HG03342 (cell line): ENCODE measurements at regions not wholly inside any gene's neighbourhood (a gene's known extent, or its start where the extent isn't known, plus 50 kb on each side); places are given as distances from the start of the nearest gene placed in this dataset.

Experiments
- ATAC-seq: cut with Tn5 transposase; IDR thresholded peaks from one replicate; pipeline ENCODE4 v1.9.1; 2021; ENCODE audit warnings: mild to moderate bottlenecking, moderate library complexity; ENCODE audit not compliant: unreplicated experiment

DNA sequence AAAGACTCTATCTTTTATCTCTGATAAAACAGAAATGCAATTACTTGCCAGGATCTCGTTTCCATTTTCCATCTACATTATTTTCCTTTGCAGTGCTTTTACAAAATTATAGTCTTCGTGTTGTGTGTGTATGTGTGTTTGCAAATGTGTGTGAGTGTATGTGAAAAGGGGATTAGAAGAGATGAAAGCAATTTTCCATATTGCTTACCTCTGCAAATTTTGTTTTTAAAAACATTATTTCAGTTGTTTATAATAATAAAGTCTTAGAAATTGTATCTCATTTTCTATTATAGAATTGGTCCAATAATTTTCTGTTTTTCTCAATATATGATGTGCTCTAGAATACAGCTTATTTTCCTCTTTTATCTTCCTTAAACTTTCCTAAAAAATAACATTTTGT lies 421.3 kb upstream of the ANKRD30A start:
- no peak for ATAC-seq

GRCh38 chr10:36703179-36703578 lies 422.2 kb upstream of the ANKRD30A start:
- ATAC-seq, result no peak

DNA sequence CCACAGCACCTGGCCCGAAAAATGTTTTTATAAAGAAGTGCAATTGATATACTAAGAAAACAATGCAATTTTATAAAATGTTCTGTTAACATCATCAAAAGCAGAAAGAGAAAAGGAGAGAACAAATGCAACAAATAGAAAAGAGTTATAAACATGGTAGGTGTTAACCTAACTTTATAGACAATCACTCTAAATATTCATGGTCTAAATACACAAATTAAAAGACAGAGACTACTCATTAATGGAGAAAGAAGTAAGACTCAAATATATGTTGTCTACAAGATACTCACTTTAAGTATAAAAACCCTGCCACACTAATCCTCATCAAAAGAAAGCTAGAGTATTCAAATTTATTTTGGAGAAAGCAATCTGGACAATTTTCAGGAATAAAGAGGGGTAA lies 425.3 kb upstream of the ANKRD30A start:
- no peak for ATAC-seq

DNA sequence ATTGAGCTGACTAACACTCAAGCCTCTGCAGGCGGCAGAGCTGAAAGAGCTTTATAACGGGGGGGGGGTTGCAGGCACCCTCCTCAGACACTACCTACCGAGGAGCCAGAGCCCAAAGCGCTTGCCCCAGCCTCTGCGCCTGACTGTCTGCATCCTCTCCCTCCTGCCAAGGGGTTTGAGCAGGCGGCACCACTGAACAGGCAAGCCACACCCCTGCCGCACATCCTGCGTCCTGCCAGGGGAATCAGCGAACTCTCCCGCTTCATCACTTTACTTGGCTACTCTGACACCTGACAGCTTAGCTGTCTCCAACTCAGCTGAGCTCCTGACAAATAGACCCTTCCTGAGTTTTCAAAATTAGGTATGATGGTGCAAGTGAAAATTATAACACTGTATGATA lies 432.6 kb upstream of the ANKRD30A start:
- no peak for ATAC-seq

DNA sequence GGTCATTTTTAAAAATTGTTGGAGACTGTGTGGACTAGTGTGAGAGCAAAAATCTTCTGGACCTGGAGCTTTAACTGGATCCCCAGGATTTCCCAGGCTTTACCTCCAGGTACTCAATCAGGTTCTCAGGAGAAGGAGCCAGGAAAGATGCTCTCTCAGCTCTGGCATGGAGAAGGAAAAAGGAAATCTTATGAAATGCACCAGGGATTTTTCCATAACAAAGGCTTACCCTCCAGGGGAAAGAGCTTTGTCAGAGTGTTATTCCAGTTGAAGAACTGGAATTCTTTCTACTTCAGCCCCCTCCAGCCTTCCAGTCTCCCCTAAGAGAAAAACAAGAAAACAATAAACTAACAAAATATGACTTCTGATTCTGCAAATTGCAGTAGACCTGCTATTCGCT lies 436.7 kb upstream of the ANKRD30A start:
- ATAC-seq, result no peak

- no peak for ATAC-seq
Measured at GRCh38 chr10:36683421-36683820, 442.0 kb upstream of the ANKRD30A start.

DNA sequence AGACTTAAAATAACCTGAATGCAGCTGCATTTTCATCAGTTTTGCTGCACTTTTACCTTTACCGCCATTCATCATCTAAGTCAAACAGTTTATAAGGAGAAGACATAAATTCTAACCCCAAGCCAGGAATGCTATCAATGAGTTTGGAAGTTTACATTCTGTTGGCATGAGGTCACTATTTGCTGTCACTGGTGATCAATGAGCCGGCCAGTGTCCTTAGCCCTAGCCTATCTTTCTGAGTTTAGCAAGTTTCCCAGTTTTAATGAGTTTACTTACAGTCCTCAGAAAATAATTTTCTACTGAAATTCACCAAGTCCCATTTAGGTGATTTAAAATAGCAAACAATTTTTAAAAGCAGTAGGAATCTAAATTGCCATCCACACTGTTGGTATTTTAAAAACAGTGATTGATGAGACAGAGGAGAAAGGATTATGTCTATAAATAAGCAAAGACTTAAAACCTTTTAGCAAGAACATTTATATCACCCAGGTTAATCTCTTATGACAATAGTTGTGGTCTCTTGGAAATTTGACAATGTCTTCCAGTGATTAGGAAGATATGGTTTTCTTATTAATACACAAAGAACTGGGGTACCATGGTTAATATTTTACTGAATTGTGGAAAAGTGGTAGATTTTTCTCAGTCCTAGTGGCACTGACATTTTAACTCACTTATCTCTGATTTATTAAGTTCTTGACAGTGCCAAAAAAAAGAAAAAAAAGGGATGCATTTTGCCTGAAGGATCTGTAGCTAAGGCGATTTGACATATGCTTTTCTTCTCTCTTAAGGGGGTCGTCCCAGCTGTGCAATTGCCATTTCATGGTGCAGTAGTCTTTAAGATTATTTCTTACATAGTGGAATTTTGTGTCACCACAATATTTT lies 443.4 kb upstream of the ANKRD30A start:
- no peak for ATAC-seq

- no peak for ATAC-seq
Measured at GRCh38 chr10:36679554-36679953, 445.8 kb upstream of the ANKRD30A start.

- ATAC-seq, result no peak
Measured at GRCh38 chr10:36677431-36677768, 448.0 kb upstream of the ANKRD30A start.

DNA sequence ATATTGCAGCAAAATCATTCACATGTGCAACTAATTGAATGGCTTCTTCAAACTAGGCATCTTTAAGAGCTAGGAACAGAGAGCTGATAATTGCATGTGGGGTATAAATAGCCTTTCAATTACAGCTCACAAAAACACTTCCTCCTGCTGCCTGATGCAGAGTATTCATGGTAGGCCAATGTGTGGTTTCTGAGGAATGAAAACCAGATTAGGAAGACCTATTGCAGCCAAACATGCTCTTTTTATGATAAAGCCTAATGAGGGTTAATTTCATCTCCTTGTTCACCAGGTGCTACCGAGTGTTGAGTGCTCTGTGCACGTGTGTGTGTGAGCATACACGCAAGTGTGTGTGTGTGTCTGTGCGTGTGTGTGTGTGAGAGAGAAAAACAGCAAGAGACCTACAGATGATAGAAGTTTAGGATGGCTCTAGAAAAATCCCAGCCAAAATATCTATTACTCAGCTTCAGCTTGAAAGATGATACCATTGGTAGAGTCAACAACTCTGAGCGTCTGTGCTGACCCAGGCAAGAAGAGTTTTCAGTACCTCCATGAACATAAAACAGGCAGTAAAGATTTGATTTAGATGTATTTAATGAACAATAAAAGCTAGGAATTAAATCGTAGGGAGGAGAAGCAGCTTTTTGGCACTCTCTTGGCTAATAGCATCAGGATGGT lies 448.5 kb upstream of the ANKRD30A start:
- ATAC-seq, result no peak

- ATAC-seq, result no peak
Measured at GRCh38 chr10:36676321-36676720, 449.1 kb upstream of the ANKRD30A start.

DNA sequence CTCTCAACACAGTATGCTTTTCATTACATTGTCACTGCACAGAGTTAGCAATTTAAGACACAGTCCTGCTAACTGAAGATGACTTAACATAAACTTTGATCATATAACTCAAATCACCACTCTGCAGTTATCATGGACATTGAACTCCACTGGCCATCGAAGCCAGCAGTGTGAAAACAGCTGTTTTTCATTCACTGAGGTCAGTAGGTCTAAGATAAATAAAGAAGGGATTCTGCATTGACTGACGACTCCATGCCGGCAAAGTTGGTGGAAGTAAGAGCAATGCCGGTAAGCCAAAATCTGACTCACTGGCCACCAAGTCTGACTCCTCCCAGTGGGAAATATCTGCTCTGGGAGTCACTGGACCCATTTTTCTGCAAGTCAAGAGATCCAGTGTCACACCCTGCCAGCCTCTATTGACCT lies 449.9 kb upstream of the ANKRD30A start:
- ATAC-seq, result no peak

DNA sequence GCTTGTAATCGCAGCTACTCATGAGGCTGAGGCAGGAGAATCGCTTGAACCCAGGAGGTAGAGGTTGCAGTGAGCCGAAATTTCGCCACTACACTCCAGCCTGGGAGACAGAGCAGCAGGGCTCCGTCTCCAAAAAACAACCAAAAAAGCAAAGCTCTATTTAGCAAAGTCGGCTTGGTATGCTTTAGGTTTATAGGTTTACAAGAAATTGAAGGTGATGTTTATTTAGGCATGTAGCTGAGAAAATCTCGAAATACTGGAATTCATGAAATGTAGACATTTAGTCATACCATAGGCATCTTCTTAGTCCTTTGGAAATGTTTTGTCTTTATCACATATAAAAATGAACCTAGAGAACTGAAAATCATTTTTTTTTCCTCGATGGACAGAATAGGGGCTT lies 453.8 kb upstream of the ANKRD30A start:
- ATAC-seq, result no peak

- ATAC-seq, result no peak
Measured at GRCh38 chr10:36670621-36671402, 454.6 kb upstream of the ANKRD30A start.

GRCh38 chr10:36669615-36670352 lies 455.6 kb upstream of the ANKRD30A start:
- no peak for ATAC-seq

- ATAC-seq, result no peak
Measured at GRCh38 chr10:36666451-36666850, 458.9 kb upstream of the ANKRD30A start.

DNA sequence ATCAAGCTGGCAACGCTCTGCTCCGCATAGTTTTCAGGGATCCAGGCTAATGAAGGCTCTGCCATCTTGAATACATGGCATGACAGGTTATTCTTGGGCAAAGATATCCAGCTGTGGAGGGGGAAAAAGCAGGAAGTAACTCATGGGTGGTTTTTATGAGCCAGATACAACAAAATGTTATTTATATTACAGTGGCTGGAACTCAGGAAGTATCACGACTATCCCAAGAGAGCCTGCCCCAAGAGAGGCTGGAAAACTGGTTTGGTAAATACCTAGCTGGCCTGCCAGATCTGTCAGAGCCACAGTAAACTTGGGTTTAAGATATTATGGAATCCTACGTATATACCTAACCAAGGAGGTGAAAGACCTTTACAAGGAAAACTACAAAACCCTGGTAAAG lies 462.8 kb upstream of the ANKRD30A start:
- ATAC-seq, result no peak

DNA sequence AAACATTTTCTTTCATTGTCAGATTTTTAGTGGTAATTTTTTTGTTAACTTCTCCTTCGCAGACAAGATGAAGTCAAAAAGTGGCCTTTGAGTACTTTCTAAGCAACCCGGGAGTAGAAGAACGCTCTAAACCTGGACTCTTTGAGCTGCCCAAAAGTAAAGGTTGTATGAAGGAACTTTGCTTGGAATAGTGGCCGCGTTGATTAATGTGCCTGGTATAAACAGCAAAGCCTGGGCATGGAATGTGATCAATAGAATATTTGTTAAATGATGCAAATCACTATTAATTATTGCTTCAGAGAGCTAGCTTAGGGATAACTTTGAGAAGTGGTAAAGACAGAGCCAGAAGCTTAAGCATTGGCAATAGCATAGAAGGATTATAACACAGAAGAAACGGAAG lies 475.1 kb upstream of the ANKRD30A start:
- no peak for ATAC-seq

DNA sequence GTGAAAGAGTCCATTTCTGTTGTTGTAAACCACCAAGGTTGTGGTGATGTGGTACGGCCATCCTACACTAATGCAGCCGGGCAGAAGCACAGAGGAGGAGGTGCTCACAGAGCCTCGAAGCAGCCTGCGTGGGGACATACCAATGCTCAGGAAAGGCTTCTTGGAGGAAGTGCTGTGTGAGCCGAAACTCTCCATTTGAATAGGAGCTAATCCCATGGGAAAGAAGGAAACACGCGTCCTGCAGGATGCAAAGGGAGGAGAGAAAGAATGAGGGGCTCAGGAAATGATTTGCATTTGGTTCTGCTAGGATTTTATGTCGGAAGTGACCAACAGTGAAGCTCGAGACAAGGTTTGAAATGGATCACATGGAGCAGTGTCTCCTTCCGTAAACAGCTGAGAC lies 477.9 kb upstream of the ANKRD30A start:
- no peak for ATAC-seq

DNA sequence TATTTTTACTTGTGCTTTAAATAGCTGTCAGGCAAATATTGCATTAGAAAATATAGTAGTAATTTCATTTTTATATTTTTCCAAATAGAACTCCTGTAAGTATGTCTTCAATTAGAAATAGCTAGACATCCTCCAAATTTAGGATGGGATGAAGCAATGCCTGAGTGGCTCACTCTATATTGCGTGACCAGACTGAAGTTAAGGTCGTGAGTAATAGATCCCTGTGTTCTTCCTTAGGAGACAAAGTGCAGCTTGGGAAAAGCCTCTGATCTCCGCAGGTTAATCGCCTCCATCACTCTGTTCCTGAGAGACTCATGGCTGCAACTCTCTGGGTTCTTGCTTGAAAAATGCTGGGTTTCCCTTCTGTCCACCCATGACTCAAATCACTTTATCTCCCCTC lies 484.8 kb upstream of the ANKRD30A start:
- ATAC-seq, result no peak
